Tibial artery (tissue), 4 donors: ENCODE measurements at regions not wholly inside any gene's neighbourhood (a gene's known extent, or its start where the extent isn't known, plus 50 kb on each side); places are given as distances from the start of the nearest gene placed in this dataset.

Experiments
- DNase-seq, 2 donors: peaks; one replicate each; pipeline ENCODE4 v3.0.0-alpha.2; 2019
- H3K27ac ChIP-seq, 2 donors: fragments of 200-600 bp; sonication (generic) in 1 of 2; 1 replicate in 1 of 2; 2 replicates in 1 of 2; pipeline ENCODE4 v1.5.1; 2018 to 2019; ENCODE audit warnings: mild to moderate bottlenecking in 1 of 2
- H3K27me3 ChIP-seq, 2 donors: fragments of 200-600 bp; sonication (generic) in 1 of 2; one replicate each; pipeline versions ENCODE4 v1.5.1 to v1.6.0; 2016 to 2019
- H3K36me3 ChIP-seq, 3 donors: fragments of 200-600 bp; sonication (generic) in 2 of 3; one replicate each; pipeline ENCODE4 v1.5.1; 2016 to 2019; ENCODE audit warnings: mild to moderate bottlenecking in 2 of 3
- H3K4me1 ChIP-seq, 4 donors: fragments of 200-600 bp; sonication (generic) in 2 of 4; 1 replicate in 3 of 4; 2 replicates in 1 of 4; pipeline ENCODE4 v1.5.1; 2016 to 2019
- H3K4me3 ChIP-seq, 2 donors: fragments of 200-600 bp; sonication (generic) in 1 of 2; 1 replicate in 1 of 2; 2 replicates in 1 of 2; pipeline ENCODE4 v1.5.1; 2018 to 2019; ENCODE audit warnings: mild to moderate bottlenecking in 2 of 2
- H3K9me3 ChIP-seq, 3 donors: fragments of 200-600 bp; sonication (generic) in 1 of 3; one replicate each; pipeline ENCODE4 v1.5.1; 2016 to 2019
- intact Hi-C: fragments of 100-400 bp; cut with DNase I; formaldehyde crosslinking; loops from one replicate; pipeline ENCODE4 v1.15.0; 2023; ENCODE audit warnings: low total_unique reads
- TF ChIP-seq, protein P1 (sequence below), 2 experiments: fragments of 200-600 bp in 1 of 2; fragments of 450-650 bp in 1 of 2; IDR thresholded peaks; one replicate each; pipeline ENCODE4 v1.5.1; 2017 to 2019; ENCODE audit warnings: antibody characterized with exemption in 2 of 2, mild to moderate bottlenecking in 1 of 2, moderate library complexity in 1 of 2

GRCh38 chr13:83992566-83993358 is 110.5 kb upstream of the SLITRK1 start:
- no peak overlapping the region for H3K27ac ChIP-seq
- intact Hi-C loops, result no loop called here
- H3K4me1 ChIP-seq, result no peaks in the 10 kb centered on the region
- no peak for DNase-seq
- no peaks in the 10 kb centered on the region for H3K27me3 ChIP-seq
- no peaks in the 10 kb centered on the region for H3K36me3 ChIP-seq
- H3K4me3 ChIP-seq, result no peak overlapping the region
- TF ChIP-seq, protein P1, sequence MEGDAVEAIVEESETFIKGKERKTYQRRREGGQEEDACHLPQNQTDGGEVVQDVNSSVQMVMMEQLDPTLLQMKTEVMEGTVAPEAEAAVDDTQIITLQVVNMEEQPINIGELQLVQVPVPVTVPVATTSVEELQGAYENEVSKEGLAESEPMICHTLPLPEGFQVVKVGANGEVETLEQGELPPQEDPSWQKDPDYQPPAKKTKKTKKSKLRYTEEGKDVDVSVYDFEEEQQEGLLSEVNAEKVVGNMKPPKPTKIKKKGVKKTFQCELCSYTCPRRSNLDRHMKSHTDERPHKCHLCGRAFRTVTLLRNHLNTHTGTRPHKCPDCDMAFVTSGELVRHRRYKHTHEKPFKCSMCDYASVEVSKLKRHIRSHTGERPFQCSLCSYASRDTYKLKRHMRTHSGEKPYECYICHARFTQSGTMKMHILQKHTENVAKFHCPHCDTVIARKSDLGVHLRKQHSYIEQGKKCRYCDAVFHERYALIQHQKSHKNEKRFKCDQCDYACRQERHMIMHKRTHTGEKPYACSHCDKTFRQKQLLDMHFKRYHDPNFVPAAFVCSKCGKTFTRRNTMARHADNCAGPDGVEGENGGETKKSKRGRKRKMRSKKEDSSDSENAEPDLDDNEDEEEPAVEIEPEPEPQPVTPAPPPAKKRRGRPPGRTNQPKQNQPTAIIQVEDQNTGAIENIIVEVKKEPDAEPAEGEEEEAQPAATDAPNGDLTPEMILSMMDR (IDR thresholded peaks at IDR 0.05), result no peak
- no peaks in the 10 kb centered on the region for H3K9me3 ChIP-seq

DNA sequence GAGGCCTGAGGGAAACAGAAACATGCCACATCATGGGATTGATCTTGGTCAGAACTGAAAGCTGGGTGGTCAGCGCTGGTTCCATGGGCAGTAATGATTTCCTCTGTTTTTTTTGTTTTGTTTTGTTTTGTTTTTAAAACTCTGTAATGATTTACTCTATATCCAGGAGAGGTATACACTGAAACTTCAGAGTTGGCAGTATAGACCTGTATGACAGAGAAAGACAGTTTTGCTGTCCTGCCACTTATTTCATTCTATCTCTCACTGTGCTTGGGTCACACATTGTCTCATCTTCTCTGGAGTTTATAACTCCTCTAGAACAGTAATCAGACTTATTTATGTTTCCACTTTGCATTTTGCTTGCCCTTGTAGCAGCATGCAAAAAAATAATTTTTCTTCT is 105.1 kb upstream of the SLITRK1 start:
- Histone ChIP-seq H3K36me3 (no peaks in the 10 kb centered on the region), H3K4me1 (no peaks in the 10 kb centered on the region), H3K27me3 (no peaks in the 10 kb centered on the region), H3K27ac (no peak overlapping the region), H3K4me3 (no peak overlapping the region), H3K9me3 (no peaks in the 10 kb centered on the region)
- DNase-seq, result no peak
- intact Hi-C loops, result no loop called here
- TF ChIP-seq, protein P1 (IDR thresholded peaks at IDR 0.05), result no peak

DNA sequence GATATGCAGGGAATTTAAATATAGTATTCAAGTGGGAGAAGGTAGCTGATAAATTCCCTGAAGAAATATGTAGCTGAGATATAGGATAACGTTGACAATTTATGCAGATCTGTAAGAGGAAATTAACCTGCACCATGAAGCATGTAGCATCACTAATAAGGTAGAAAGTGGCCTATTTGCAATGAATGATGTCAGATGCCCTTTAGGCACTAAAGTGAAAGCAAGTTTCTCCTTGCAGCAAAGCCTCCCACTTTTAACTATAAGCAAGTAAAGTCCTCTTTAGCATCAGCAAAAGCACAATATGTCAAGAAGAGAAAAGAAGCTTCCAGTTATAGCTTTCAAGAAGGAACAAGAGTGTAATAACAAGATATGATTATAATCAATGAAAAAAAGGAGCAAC is 102.5 kb upstream of the SLITRK1 start:
- no peaks in the 10 kb centered on the region for H3K27me3 ChIP-seq
- no peaks in the 10 kb centered on the region for H3K9me3 ChIP-seq
- DNase-seq, result no peak
- no peaks in the 10 kb centered on the region for H3K36me3 ChIP-seq
- intact Hi-C loops, result no loop called here
- H3K4me3 ChIP-seq, result no peak overlapping the region
- H3K27ac ChIP-seq, result no peak overlapping the region
- H3K4me1 ChIP-seq, result no peaks in the 10 kb centered on the region
- TF ChIP-seq, protein P1 (IDR thresholded peaks at IDR 0.05), result no peak

- no peaks in the 10 kb centered on the region for H3K4me1 ChIP-seq
- intact Hi-C loops, result no loop called here
- H3K27me3 ChIP-seq, result no peaks in the 10 kb centered on the region
- no peaks in the 10 kb centered on the region for H3K9me3 ChIP-seq
- DNase-seq, result no peak
- no peak overlapping the region for H3K27ac ChIP-seq
- no peaks in the 10 kb centered on the region for H3K36me3 ChIP-seq
- no peak overlapping the region for H3K4me3 ChIP-seq
- TF ChIP-seq, protein P1 (IDR thresholded peaks at IDR 0.05), result no peak
Observed at GRCh38 chr13:83980331-83980730, 98.1 kb upstream of the SLITRK1 start.

GRCh38 chr13:83975655-83976165 is 93.4 kb upstream of the SLITRK1 start:
- Histone ChIP-seq H3K27ac (no peak overlapping the region), H3K36me3 (no peaks in the 10 kb centered on the region), H3K9me3 (no peaks in the 10 kb centered on the region), H3K27me3 (no peaks in the 10 kb centered on the region), H3K4me3 (no peak overlapping the region), H3K4me1 (no peaks in the 10 kb centered on the region)
- intact Hi-C loops, result no loop called here
- TF ChIP-seq, protein P1 (IDR thresholded peaks at IDR 0.05), result no peak
- DNase-seq, result no peak
